Fibroblast of skin of right biceps (primary cell): ENCODE measurements at regions not wholly inside any gene's neighbourhood (a gene's known extent, or its start where the extent isn't known, plus 50 kb on each side); places are given as distances from the start of the nearest gene placed in this dataset.
"Not testable (repeated sequence)": the region's sequence is repeated elsewhere in the genome, so short reads cannot be mapped to it uniquely, and the experiment has no call there.

Experiments used
- DNase-seq: peaks from one replicate; pipeline ENCODE4 v3.0.0-alpha.2; 2013

- no peak for DNase-seq
These were observed 1493.5 kb upstream of the DEFB115 start for GRCh38 chr20:29763821-29764511.

GRCh38 chr20:29764922-29765610 is 1492.4 kb upstream of the DEFB115 start:
- peak; percentile 6 for DNase-seq

- DNase-seq = not testable (repeated sequence)
These were observed 1479.4 kb upstream of the DEFB115 start for GRCh38 chr20:29778033-29778432.

- not testable (repeated sequence) for DNase-seq
These were observed 1476.2 kb upstream of the DEFB115 start for GRCh38 chr20:29781217-29781616.

- not testable (repeated sequence) for DNase-seq
These were observed 1475.6 kb upstream of the DEFB115 start for GRCh38 chr20:29781891-29782290.

GRCh38 chr20:29787456-29787855 is 1470.0 kb upstream of the DEFB115 start:
- not testable (repeated sequence) for DNase-seq

GRCh38 chr20:29790510-29790909 is 1467.0 kb upstream of the DEFB115 start:
- no peak for DNase-seq

- DNase-seq = not testable (repeated sequence)
These were observed 1426.0 kb upstream of the DEFB115 start for GRCh38 chr20:29831508-29831907.

GRCh38 chr20:29868014-29868413 is 1389.5 kb upstream of the DEFB115 start:
- not testable (repeated sequence) for DNase-seq

GRCh38 chr20:29868688-29869087 is 1388.8 kb upstream of the DEFB115 start:
- not testable (repeated sequence) for DNase-seq

- not testable (repeated sequence) for DNase-seq
These were observed 1385.6 kb upstream of the DEFB115 start for GRCh38 chr20:29871816-29872215.

- peak; percentile 48 for DNase-seq
These were observed 1383.5 kb upstream of the DEFB115 start for GRCh38 chr20:29873946-29874345.

- DNase-seq = no peak
These were observed 1382.8 kb upstream of the DEFB115 start for GRCh38 chr20:29874476-29875202.

- DNase-seq = not testable (repeated sequence)
These were observed 1382.0 kb upstream of the DEFB115 start for GRCh38 chr20:29875321-29876083.

- DNase-seq = not testable (repeated sequence)
These were observed 1381.2 kb upstream of the DEFB115 start for GRCh38 chr20:29876084-29876910.

GRCh38 chr20:29876911-29877285 is 1380.6 kb upstream of the DEFB115 start:
- DNase-seq = no peak

- DNase-seq = not testable (repeated sequence)
These were observed 1379.8 kb upstream of the DEFB115 start for GRCh38 chr20:29877411-29878280.

- DNase-seq = peak; percentile 16
These were observed 1379.2 kb upstream of the DEFB115 start for GRCh38 chr20:29878281-29878741.

- no peak for DNase-seq
These were observed 1378.6 kb upstream of the DEFB115 start for GRCh38 chr20:29878777-29879442.

GRCh38 chr20:29881107-29881506 is 1376.4 kb upstream of the DEFB115 start:
- not testable (repeated sequence) for DNase-seq
